WTC11 (cell line): ENCODE measurements at regions not wholly inside any gene's neighbourhood (a gene's known extent, or its start where the extent isn't known, plus 50 kb on each side); places are given as distances from the start of the nearest gene placed in this dataset.

Source experiments
- ATAC-seq: fragments of 200-7000 bp; cut with Tn5 transposase; 2 replicates; pipeline ENCODE4 v1.10.0; 2021; ENCODE audit warnings: mild to moderate bottlenecking, moderate library complexity
- CTCF ChIA-PET: fragments of 300-600 bp; sonication (Branson Sonifier 250); formaldehyde crosslinking; loops from one replicate; lab custom pipeline; 2021; ENCODE audit warnings: antibody characterized with exemption; lab: Charles Lee
- POLR2A ChIA-PET: fragments of 350-600 bp; sonication (Branson Sonifier 250); formaldehyde crosslinking; loops from one replicate; lab custom pipeline; 2021; ENCODE audit warnings: antibody characterized with exemption; lab: Charles Lee
- DNase-seq: peaks from one replicate; pipeline ENCODE4 v3.0.0; 2021; ENCODE audit warnings: low spot score
- H3K27ac Mint-ChIP-seq: 2 replicates; pipeline ENCODE4 v1.8.0; 2021; ENCODE audit warnings: mixed read lengths
- H3K27me3 Mint-ChIP-seq: 2 replicates; pipeline ENCODE4 v1.8.0; 2021; ENCODE audit warnings: low read depth, mild to moderate bottlenecking, moderate library complexity, mixed read lengths
- H3K36me3 Mint-ChIP-seq: 2 replicates; pipeline ENCODE4 v1.8.0; 2021; ENCODE audit warnings: mixed read lengths
- H3K4me1 Mint-ChIP-seq: 2 replicates; pipeline ENCODE4 v1.8.0; 2022; ENCODE audit warnings: mixed read lengths
- H3K4me3 Mint-ChIP-seq: 2 replicates; pipeline ENCODE4 v1.8.0; 2021; ENCODE audit warnings: mild to moderate bottlenecking, moderate library complexity, mixed read lengths
- H3K9me3 Mint-ChIP-seq: 2 replicates; pipeline ENCODE4 v1.8.0; 2021; ENCODE audit warnings: mixed read lengths
- KAT7 ChIP-seq: sonication (generic); formaldehyde crosslinking; IDR thresholded peaks from 2 replicates; pipeline ENCODE4 v1.8.1; 2023; ENCODE audit warnings: missing genetic modification reagents, mild to moderate bottlenecking, borderline replicate concordance
- NFATC4 ChIP-seq: fragments of 250-450 bp; sonication (Bioruptor Pico); IDR thresholded peaks from 2 replicates; pipeline ENCODE4 v1.9.0; 2021; ENCODE audit warnings: mild to moderate bottlenecking
- NR3C1 ChIP-seq: sonication (generic); formaldehyde crosslinking; conservative IDR thresholded peaks from 2 replicates; pipeline ENCODE4 v1.8.1; 2023; ENCODE audit warnings: low read depth, mild to moderate bottlenecking, missing genetic modification reagents
- SMAD3 ChIP-seq: sonication (generic); formaldehyde crosslinking; IDR thresholded peaks from 2 replicates; pipeline ENCODE4 v1.8.0; 2022; ENCODE audit warnings: missing genetic modification reagents, mild to moderate bottlenecking, borderline replicate concordance
- SP1 ChIP-seq: sonication (generic); formaldehyde crosslinking; conservative IDR thresholded peaks from 2 replicates; pipeline ENCODE4 v1.8.1; 2022; ENCODE audit warnings: missing genetic modification reagents
- TEAD1 ChIP-seq: sonication (generic); formaldehyde crosslinking; IDR thresholded peaks from 2 replicates; pipeline ENCODE4 v1.8.0; 2022; ENCODE audit warnings: mild to moderate bottlenecking, missing genetic modification reagents
- USF2 ChIP-seq: sonication (generic); formaldehyde crosslinking; IDR thresholded peaks from 2 replicates; pipeline ENCODE4 v1.8.1; 2023; ENCODE audit warnings: mild to moderate bottlenecking, missing genetic modification reagents, moderate library complexity
- ZBTB21 ChIP-seq: sonication (generic); formaldehyde crosslinking; IDR thresholded peaks from 2 replicates; pipeline ENCODE4 v1.8.1; 2023; ENCODE audit warnings: mild to moderate bottlenecking, missing genetic modification reagents, borderline replicate concordance
- ZBTB43 ChIP-seq: sonication (generic); formaldehyde crosslinking; IDR thresholded peaks from 2 replicates; pipeline ENCODE4 v1.8.1; 2023; ENCODE audit warnings: mild to moderate bottlenecking, missing genetic modification reagents
- ZNF138 ChIP-seq: sonication (generic); formaldehyde crosslinking; conservative IDR thresholded peaks from 2 replicates; pipeline ENCODE4 v1.8.1; 2022; ENCODE audit warnings: mild to moderate bottlenecking, moderate library complexity, missing genetic modification reagents
- ZNF219 ChIP-seq: sonication (generic); formaldehyde crosslinking; IDR thresholded peaks from 2 replicates; pipeline ENCODE4 v1.8.0; 2023; ENCODE audit warnings: missing genetic modification reagents, mild to moderate bottlenecking, borderline replicate concordance
- ZNF232 ChIP-seq: sonication (generic); formaldehyde crosslinking; IDR thresholded peaks from 2 replicates; pipeline ENCODE4 v1.8.0; 2022; ENCODE audit warnings: mild to moderate bottlenecking, missing genetic modification reagents
- ZNF396 ChIP-seq: fragments of 250-450 bp; sonication (Bioruptor Pico); IDR thresholded peaks from 2 replicates; pipeline ENCODE4 v1.8.0; 2021; ENCODE audit warnings: mild to moderate bottlenecking, moderate library complexity, borderline replicate concordance
- ZNF416 ChIP-seq: fragments of 250-450 bp; sonication (Bioruptor Pico); IDR thresholded peaks from 2 replicates; pipeline ENCODE4 v1.9.0; 2021; ENCODE audit warnings: mild to moderate bottlenecking, inconsistent platforms
- TF ChIP-seq, protein P1 (sequence below): sonication (generic); formaldehyde crosslinking; IDR thresholded peaks from 2 replicates; pipeline ENCODE4 v1.8.0; 2023; ENCODE audit warnings: missing genetic modification reagents, mild to moderate bottlenecking, borderline replicate concordance
- TF ChIP-seq, protein P2 (sequence below): sonication (generic); formaldehyde crosslinking; IDR thresholded peaks from 2 replicates; pipeline ENCODE4 v1.8.0; 2023; ENCODE audit warnings: missing genetic modification reagents
- TF ChIP-seq, protein P3 (sequence below): fragments of 250-450 bp; sonication (Bioruptor Pico); conservative IDR thresholded peaks from 2 replicates; pipeline ENCODE4 v1.9.0; 2021; ENCODE audit warnings: mild to moderate bottlenecking
- TF ChIP-seq, protein P4 (sequence below): sonication (generic); formaldehyde crosslinking; IDR thresholded peaks from 2 replicates; pipeline ENCODE4 v1.8.1; 2023; ENCODE audit warnings: mild to moderate bottlenecking, moderate library complexity, missing genetic modification reagents
- TF ChIP-seq, protein P5 (sequence below): fragments of 250-450 bp; sonication (Bioruptor Pico); IDR thresholded peaks from 2 replicates; pipeline ENCODE4 v1.9.0; 2021; ENCODE audit warnings: mild to moderate bottlenecking

GRCh38 chr2:236472720-236473495, 96.7 kb upstream of the ACKR3 start:
- POLR2A ChIA-PET, result no interaction called here
- Mint-ChIP-seq H3K36me3 (no peaks in the 10 kb centered on the region), H3K4me1 (peaks cover 19% of the 10 kb centered on the region), H3K9me3 (peaks cover 10% of the 10 kb centered on the region), H3K27ac (peak overlapping the region; percentile 80; the same call in 1 of the 2 replicates), H3K4me3 (no peak overlapping the region), H3K27me3 (no peaks in the 10 kb centered on the region)
- no peak for TF ChIP-seq ZNF232 (CRISPR knock-in tag)
- TF ChIP-seq, protein P1, sequence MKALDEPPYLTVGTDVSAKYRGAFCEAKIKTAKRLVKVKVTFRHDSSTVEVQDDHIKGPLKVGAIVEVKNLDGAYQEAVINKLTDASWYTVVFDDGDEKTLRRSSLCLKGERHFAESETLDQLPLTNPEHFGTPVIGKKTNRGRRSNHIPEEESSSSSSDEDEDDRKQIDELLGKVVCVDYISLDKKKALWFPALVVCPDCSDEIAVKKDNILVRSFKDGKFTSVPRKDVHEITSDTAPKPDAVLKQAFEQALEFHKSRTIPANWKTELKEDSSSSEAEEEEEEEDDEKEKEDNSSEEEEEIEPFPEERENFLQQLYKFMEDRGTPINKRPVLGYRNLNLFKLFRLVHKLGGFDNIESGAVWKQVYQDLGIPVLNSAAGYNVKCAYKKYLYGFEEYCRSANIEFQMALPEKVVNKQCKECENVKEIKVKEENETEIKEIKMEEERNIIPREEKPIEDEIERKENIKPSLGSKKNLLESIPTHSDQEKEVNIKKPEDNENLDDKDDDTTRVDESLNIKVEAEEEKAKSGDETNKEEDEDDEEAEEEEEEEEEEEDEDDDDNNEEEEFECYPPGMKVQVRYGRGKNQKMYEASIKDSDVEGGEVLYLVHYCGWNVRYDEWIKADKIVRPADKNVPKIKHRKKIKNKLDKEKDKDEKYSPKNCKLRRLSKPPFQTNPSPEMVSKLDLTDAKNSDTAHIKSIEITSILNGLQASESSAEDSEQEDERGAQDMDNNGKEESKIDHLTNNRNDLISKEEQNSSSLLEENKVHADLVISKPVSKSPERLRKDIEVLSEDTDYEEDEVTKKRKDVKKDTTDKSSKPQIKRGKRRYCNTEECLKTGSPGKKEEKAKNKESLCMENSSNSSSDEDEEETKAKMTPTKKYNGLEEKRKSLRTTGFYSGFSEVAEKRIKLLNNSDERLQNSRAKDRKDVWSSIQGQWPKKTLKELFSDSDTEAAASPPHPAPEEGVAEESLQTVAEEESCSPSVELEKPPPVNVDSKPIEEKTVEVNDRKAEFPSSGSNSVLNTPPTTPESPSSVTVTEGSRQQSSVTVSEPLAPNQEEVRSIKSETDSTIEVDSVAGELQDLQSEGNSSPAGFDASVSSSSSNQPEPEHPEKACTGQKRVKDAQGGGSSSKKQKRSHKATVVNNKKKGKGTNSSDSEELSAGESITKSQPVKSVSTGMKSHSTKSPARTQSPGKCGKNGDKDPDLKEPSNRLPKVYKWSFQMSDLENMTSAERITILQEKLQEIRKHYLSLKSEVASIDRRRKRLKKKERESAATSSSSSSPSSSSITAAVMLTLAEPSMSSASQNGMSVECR, result no peak
- ATAC-seq (no peak), DNase-seq (no peak)
- CTCF ChIA-PET, result interaction anchor here (1.0 kb wide), 1 partner anchor 119 kb away, joined by 3 read pairs; no protein-coding TSS in a partner anchor

GRCh38 chr2:236473691-236474090, 95.9 kb upstream of the ACKR3 start:
- ATAC-seq (no peak), DNase-seq (no peak)
- no peak overlapping the region for H3K4me3 Mint-ChIP-seq
- ChIA-PET CTCF (interaction anchor here (1.0 kb wide), 1 partner anchor 120 kb away, joined by 3 read pairs; no protein-coding TSS in a partner anchor), POLR2A (no interaction called here)
- peaks cover 19% of the 10 kb centered on the region for H3K4me1 Mint-ChIP-seq
- H3K36me3 Mint-ChIP-seq, result no peaks in the 10 kb centered on the region
- no peaks in the 10 kb centered on the region for H3K27me3 Mint-ChIP-seq
- H3K27ac Mint-ChIP-seq, result no peak overlapping the region
- H3K9me3 Mint-ChIP-seq, result peaks cover 10% of the 10 kb centered on the region
- TF ChIP-seq ZBTB21 (CRISPR knock-in tag), result no peak
- TF ChIP-seq ZBTB43, result no peak
- TF ChIP-seq, protein P2, sequence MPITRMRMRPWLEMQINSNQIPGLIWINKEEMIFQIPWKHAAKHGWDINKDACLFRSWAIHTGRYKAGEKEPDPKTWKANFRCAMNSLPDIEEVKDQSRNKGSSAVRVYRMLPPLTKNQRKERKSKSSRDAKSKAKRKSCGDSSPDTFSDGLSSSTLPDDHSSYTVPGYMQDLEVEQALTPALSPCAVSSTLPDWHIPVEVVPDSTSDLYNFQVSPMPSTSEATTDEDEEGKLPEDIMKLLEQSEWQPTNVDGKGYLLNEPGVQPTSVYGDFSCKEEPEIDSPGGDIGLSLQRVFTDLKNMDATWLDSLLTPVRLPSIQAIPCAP (CRISPR knock-in tag), result no peak
- TF ChIP-seq KAT7, result no peak
- TF ChIP-seq ZNF138 (CRISPR knock-in tag), result no peak
- TF ChIP-seq NFATC4 (CRISPR knock-in tag), result no peak
- TF ChIP-seq SP1 (CRISPR knock-in tag), result no peak
- TF ChIP-seq, protein P3, sequence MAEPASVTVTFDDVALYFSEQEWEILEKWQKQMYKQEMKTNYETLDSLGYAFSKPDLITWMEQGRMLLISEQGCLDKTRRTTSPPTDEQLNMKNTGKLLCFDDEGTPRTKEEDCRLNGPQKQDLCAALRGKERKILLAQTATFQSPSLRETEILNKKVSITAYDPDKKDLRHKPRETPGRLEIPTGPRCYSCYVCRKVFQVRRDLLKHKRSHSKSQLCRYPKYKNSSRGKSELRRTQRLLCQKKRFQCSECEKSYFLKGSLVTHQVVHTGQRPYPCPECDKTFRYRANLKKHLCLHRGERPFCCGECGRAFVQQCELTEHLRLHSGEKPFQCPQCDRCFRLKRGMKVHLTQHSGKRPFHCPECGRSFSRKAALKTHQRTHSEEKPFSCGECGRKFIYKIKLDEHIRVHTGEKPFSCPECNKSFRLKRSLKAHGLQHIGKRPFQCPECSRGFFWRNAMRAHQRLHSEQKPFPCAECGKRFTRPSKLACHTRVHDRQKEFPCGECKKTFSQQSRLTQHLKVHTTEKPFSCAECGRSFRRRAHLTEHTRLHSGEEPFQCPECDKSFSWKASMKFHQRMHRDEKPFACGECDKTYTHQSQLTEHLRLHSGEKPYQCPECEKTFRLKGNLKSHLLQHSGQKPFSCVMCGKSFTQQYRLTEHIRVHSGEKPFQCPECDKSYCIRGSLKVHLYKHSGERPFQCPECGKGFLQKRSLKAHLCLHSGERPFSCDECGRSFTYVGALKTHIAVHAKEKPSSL (CRISPR knock-in tag), result no peak
- no peak for TF ChIP-seq ZNF416 (CRISPR knock-in tag)
- TF ChIP-seq TEAD1, result no peak
- TF ChIP-seq, protein P4, sequence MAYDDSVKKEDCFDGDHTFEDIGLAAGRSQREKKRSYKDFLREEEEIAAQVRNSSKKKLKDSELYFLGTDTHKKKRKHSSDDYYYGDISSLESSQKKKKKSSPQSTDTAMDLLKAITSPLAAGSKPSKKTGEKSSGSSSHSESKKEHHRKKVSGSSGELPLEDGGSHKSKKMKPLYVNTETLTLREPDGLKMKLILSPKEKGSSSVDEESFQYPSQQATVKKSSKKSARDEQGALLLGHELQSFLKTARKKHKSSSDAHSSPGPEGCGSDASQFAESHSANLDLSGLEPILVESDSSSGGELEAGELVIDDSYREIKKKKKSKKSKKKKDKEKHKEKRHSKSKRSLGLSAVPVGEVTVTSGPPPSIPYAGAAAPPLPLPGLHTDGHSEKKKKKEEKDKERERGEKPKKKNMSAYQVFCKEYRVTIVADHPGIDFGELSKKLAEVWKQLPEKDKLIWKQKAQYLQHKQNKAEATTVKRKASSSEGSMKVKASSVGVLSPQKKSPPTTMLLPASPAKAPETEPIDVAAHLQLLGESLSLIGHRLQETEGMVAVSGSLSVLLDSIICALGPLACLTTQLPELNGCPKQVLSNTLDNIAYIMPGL (CRISPR knock-in tag), result no peak
- no peak for TF ChIP-seq SMAD3 (CRISPR knock-in tag)
- no peak for TF ChIP-seq USF2
- TF ChIP-seq ZNF396 (CRISPR knock-in tag), result no peak
- no peak for TF ChIP-seq ZNF219
- TF ChIP-seq, protein P5, sequence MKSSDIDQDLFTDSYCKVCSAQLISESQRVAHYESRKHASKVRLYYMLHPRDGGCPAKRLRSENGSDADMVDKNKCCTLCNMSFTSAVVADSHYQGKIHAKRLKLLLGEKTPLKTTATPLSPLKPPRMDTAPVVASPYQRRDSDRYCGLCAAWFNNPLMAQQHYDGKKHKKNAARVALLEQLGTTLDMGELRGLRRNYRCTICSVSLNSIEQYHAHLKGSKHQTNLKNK, result no peak
- no peak for TF ChIP-seq NR3C1 (CRISPR knock-in tag)
- TF ChIP-seq, all 79 proteins: peak for 0
